ENCODE measurements at regions not wholly inside any gene's neighbourhood (a gene's known extent, or its start where the extent isn't known, plus 50 kb on each side); places are given as distances from the start of the nearest gene placed in this dataset.

- FAIRE-seq: no peak
- H3K9ac ChIP-seq (ENCODE audit: control insufficient read depth, extremely low read depth, insufficient read depth, low read length): no peak overlapping the region
- no peaks in the 10 kb centered on the region for H3K9me3 ChIP-seq (ENCODE audit: control insufficient read depth, low read depth, low read length)
- H3K79me2 ChIP-seq (ENCODE audit: control insufficient read depth, insufficient read depth, low read length): no peaks in the 10 kb centered on the region
- H3K4me3 ChIP-seq (ENCODE audit: control insufficient read depth in 2 of 3, extremely low read depth in 1 of 3, insufficient read depth in 2 of 3, low read depth in 1 of 3, low read length in 3 of 3): no peak overlapping the region
- no peaks in the 10 kb centered on the region for H3K9me1 ChIP-seq (ENCODE audit: control insufficient read depth, extremely low read depth, insufficient read depth, low read length)
- H4K20me1 ChIP-seq (ENCODE audit: control insufficient read depth, extremely low read depth, insufficient read depth, low read length): no peaks in the 10 kb centered on the region
- no peaks in the 10 kb centered on the region for H3K4me1 ChIP-seq (ENCODE audit: control insufficient read depth, extremely low read depth, insufficient read depth, low read length)
- TF ChIP-seq EZH2 (IDR thresholded peaks at IDR 0.05; ENCODE audit: low read length): no peak
- no peak for TF ChIP-seq CTCF (optimal IDR thresholded peaks at IDR 0.05 in 1 of 3, IDR thresholded peaks at IDR 0.05 in 1 of 3, conservative IDR thresholded peaks at IDR 0.05 in 1 of 3; ENCODE audit: extremely low read depth in 1 of 3, insufficient read depth in 2 of 3, low read length in 3 of 3)
- DNase-seq (ENCODE audit: low read depth, low spot score): no peak
- dilution Hi-C loops (cut with MboI; ENCODE audit: extremely low pct_ligation_motif_present, low sequenced_read_pairs): no loop called here
- H3K27me3 ChIP-seq (ENCODE audit: control insufficient read depth, extremely low read depth, insufficient read depth, low read length): no peaks in the 10 kb centered on the region
- no peak overlapping the region for H3K27ac ChIP-seq (ENCODE audit: control insufficient read depth, insufficient read depth, low read length)
- no peak overlapping the region for H2AFZ ChIP-seq (ENCODE audit: control insufficient read depth, low read length)
- no peak overlapping the region for H3K4me2 ChIP-seq (ENCODE audit: control insufficient read depth, extremely low read depth, insufficient read depth, low read depth, low read length)
- H3K36me3 ChIP-seq (ENCODE audit: control insufficient read depth in 2 of 2, extremely low read depth in 1 of 2, insufficient read depth in 2 of 2, low read length in 2 of 2): no peaks in the 10 kb centered on the region
Measured at GRCh38 chr3:187570776-187571175, 99.4 kb downstream of the SST start.

GRCh38 chr3:187568171-187568570 is 102.0 kb downstream of the SST start:
- Histone ChIP-seq H3K9me3 (ENCODE audit: control insufficient read depth, low read depth, low read length) (no peaks in the 10 kb centered on the region), H3K4me3 (ENCODE audit: control insufficient read depth in 2 of 3, extremely low read depth in 1 of 3, insufficient read depth in 2 of 3, low read depth in 1 of 3, low read length in 3 of 3) (no peak overlapping the region), H3K9me1 (ENCODE audit: control insufficient read depth, extremely low read depth, insufficient read depth, low read length) (no peaks in the 10 kb centered on the region), H3K27ac (ENCODE audit: control insufficient read depth, insufficient read depth, low read length) (no peak overlapping the region), H3K9ac (ENCODE audit: control insufficient read depth, extremely low read depth, insufficient read depth, low read length) (no peak overlapping the region), H2AFZ (ENCODE audit: control insufficient read depth, low read length) (no peak overlapping the region), H3K4me1 (ENCODE audit: control insufficient read depth, extremely low read depth, insufficient read depth, low read length) (no peaks in the 10 kb centered on the region), H4K20me1 (ENCODE audit: control insufficient read depth, extremely low read depth, insufficient read depth, low read length) (no peaks in the 10 kb centered on the region), H3K79me2 (ENCODE audit: control insufficient read depth, insufficient read depth, low read length) (no peaks in the 10 kb centered on the region), H3K36me3 (ENCODE audit: control insufficient read depth in 2 of 2, extremely low read depth in 1 of 2, insufficient read depth in 2 of 2, low read length in 2 of 2) (no peaks in the 10 kb centered on the region), H3K4me2 (ENCODE audit: control insufficient read depth, extremely low read depth, insufficient read depth, low read depth, low read length) (no peak overlapping the region), H3K27me3 (ENCODE audit: control insufficient read depth, extremely low read depth, insufficient read depth, low read length) (no peaks in the 10 kb centered on the region)
- TF ChIP-seq EZH2 (IDR thresholded peaks at IDR 0.05; ENCODE audit: low read length): no peak
- TF ChIP-seq CTCF (optimal IDR thresholded peaks at IDR 0.05 in 1 of 3, IDR thresholded peaks at IDR 0.05 in 1 of 3, conservative IDR thresholded peaks at IDR 0.05 in 1 of 3; ENCODE audit: extremely low read depth in 1 of 3, insufficient read depth in 2 of 3, low read length in 3 of 3): no peak
- dilution Hi-C loops (cut with MboI; ENCODE audit: extremely low pct_ligation_motif_present, low sequenced_read_pairs): no loop called here
- FAIRE-seq (no peak), DNase-seq (ENCODE audit: low read depth, low spot score) (no peak)

Measured in keratinocyte (primary cell).